SK-N-SH (cell line): ENCODE measurements at regions not wholly inside any gene's neighbourhood (a gene's known extent, or its start where the extent isn't known, plus 50 kb on each side); places are given as distances from the start of the nearest gene placed in this dataset.

Source experiments
- CTCF ChIA-PET: fragments of 300-600, 350-600 bp; formaldehyde crosslinking; extraction: SDS; loops from one replicate; lab custom pipeline; 2021; lab: Yijun Ruan, JAX
- POLR2A ChIA-PET: fragments of 350-600 bp; sonication (Branson Sonifier 250); formaldehyde crosslinking; extraction: SDS; loops from one replicate; lab custom pipeline; 2020; ENCODE audit warnings: antibody characterized with exemption, inconsistent platforms; lab: Yijun Ruan, JAX
- DNase-seq: peaks from one replicate; pipeline ENCODE4 v3.0.0; 2012
- H2AFZ ChIP-seq: fragments of 200-600 bp; sonication (generic); 2 replicates; pipeline ENCODE4 v1.8.1; 2016; ENCODE audit warnings: antibody characterized with exemption, mild to moderate bottlenecking, low read depth
- H3F3A ChIP-seq: fragments of 200-600 bp; sonication (generic); replicated peaks from 2 replicates; pipeline ENCODE3; 2016; ENCODE audit warnings: antibody characterized with exemption, mild to moderate bottlenecking; ENCODE audit not compliant: insufficient read depth
- H3K27ac ChIP-seq, 2 experiments: fragments of 200-500 bp in 1 of 2; fragments of 200-600 bp in 1 of 2; sonication (Bioruptor generic) in 1 of 2; sonication (generic), shearing (Covaris generic) in 1 of 2; 2 replicates each; pipeline versions ENCODE4 v1.5.1 to v1.6.1; 2014 to 2016; ENCODE audit warnings: low read depth in 2 of 2, inconsistent platforms in 1 of 2, low read length in 1 of 2, mild to moderate bottlenecking in 1 of 2, mixed read lengths in 1 of 2
- H3K27me3 ChIP-seq: fragments of 200-600 bp; sonication (generic), shearing (Covaris generic); 2 replicates; pipeline ENCODE4 v1.6.1; 2016; ENCODE audit warnings: mixed run types; ENCODE audit not compliant: insufficient read depth
- H3K36me3 ChIP-seq, 2 experiments: fragments of 200-500 bp in 1 of 2; fragments of 200-600 bp in 1 of 2; sonication (Bioruptor generic) in 1 of 2; sonication (generic) in 1 of 2; replicated peaks in 1 of 2; 2 replicates each; pipeline versions ENCODE3 to v1.5.1; 2014 to 2016; ENCODE audit warnings: low read length in 1 of 2, mild to moderate bottlenecking in 1 of 2; ENCODE audit not compliant: insufficient read depth in 2 of 2, control insufficient read depth in 1 of 2
- H3K4me1 ChIP-seq, 2 experiments: fragments of 200-500 bp in 1 of 2; fragments of 200-600 bp in 1 of 2; sonication (Bioruptor generic) in 1 of 2; sonication (generic), shearing (Covaris generic) in 1 of 2; 2 replicates each; pipeline versions ENCODE4 v1.5.1 to v1.6.1; 2014 to 2016; ENCODE audit warnings: low read depth in 1 of 2, low read length in 1 of 2, mixed run types in 1 of 2; ENCODE audit not compliant: insufficient read depth in 2 of 2, control insufficient read depth in 1 of 2
- H3K4me2 ChIP-seq: fragments of 200-600 bp; sonication (generic), shearing (Covaris generic); 2 replicates; pipeline ENCODE4 v1.6.1; 2017; ENCODE audit warnings: mixed run types
- H3K4me3 ChIP-seq, 2 experiments: fragments of 200-500 bp in 1 of 2; fragments of 200-600 bp in 1 of 2; sonication (Bioruptor generic) in 1 of 2; sonication (generic), shearing (Covaris generic) in 1 of 2; 2 replicates each; pipeline versions ENCODE4 v1.5.1 to v1.8.1; 2014 to 2016; ENCODE audit warnings: low read depth in 2 of 2, inconsistent platforms in 1 of 2, low read length in 1 of 2, mild to moderate bottlenecking in 1 of 2, mixed read lengths in 1 of 2, moderate library complexity in 1 of 2
- H3K79me2 ChIP-seq: fragments of 200-600 bp; sonication (generic); 2 replicates; pipeline ENCODE4 v1.8.1; 2017; ENCODE audit warnings: mild to moderate bottlenecking; ENCODE audit not compliant: insufficient read depth
- H3K9ac ChIP-seq: fragments of 200-600 bp; sonication (generic); 2 replicates; pipeline ENCODE4 v1.6.1; 2017; ENCODE audit warnings: mixed run types
- H3K9me2 ChIP-seq: fragments of 200-600 bp; sonication (generic); 2 replicates; pipeline ENCODE4 v1.6.1; 2017; ENCODE audit warnings: mixed run types
- H3K9me3 ChIP-seq: fragments of 200-600 bp; sonication (generic); 2 replicates; pipeline ENCODE4 v1.6.1; 2017; ENCODE audit warnings: mixed run types, mild to moderate bottlenecking, moderate library complexity
- H4K20me1 ChIP-seq: fragments of 200-600 bp; sonication (generic); 2 replicates; pipeline ENCODE4 v1.6.1; 2017; ENCODE audit warnings: mild to moderate bottlenecking, mixed run types; ENCODE audit not compliant: insufficient read depth
- CTCF ChIP-seq: fragments of 200-600 bp; sonication (generic); IDR thresholded peaks from 2 replicates; pipeline ENCODE4 v1.6.1; 2017; ENCODE audit warnings: antibody characterized with exemption, mild to moderate bottlenecking, moderate library complexity
- ELF1 ChIP-seq: IDR thresholded peaks from 2 replicates; pipeline ENCODE4 v1.4.0; 2012
- EP300 ChIP-seq, 2 experiments: IDR thresholded peaks; 2 replicates each; pipeline versions ENCODE4 v1.4.0 to v1.6.1; 2012; ENCODE audit warnings: borderline replicate concordance in 1 of 2, low read depth in 1 of 2, low read length in 1 of 2
- EZH2phosphoT487 ChIP-seq: fragments of 200-600 bp; sonication (generic); IDR thresholded peaks from 2 replicates; pipeline ENCODE4 v1.6.1; 2017; ENCODE audit warnings: low read depth, mixed run types, mild to moderate bottlenecking, antibody characterized with exemption, moderate library complexity, borderline replicate concordance
- GABPA ChIP-seq: IDR thresholded peaks from 2 replicates; pipeline ENCODE4 v1.4.0; 2012; ENCODE audit warnings: low read depth, mild to moderate bottlenecking
- MXI1 ChIP-seq: IDR thresholded peaks from 2 replicates; pipeline ENCODE4 v1.6.1; 2012; ENCODE audit warnings: mild to moderate bottlenecking, low read depth, low read length, improper control_type of control experiment
- NFIC ChIP-seq: IDR thresholded peaks from 2 replicates; pipeline ENCODE4 v1.4.0; 2012; ENCODE audit warnings: borderline replicate concordance
- REST ChIP-seq: IDR thresholded peaks from 2 replicates; pipeline ENCODE4 v1.6.1; 2012; ENCODE audit warnings: mild to moderate bottlenecking, low read depth, low read length, moderate library complexity
- RFX5 ChIP-seq: IDR thresholded peaks from 2 replicates; pipeline ENCODE4 v1.6.1; 2012; ENCODE audit warnings: mild to moderate bottlenecking, improper control_type of control experiment, low read length
- RXRA ChIP-seq: IDR thresholded peaks from 2 replicates; pipeline ENCODE4 v1.4.0; 2012; ENCODE audit warnings: low read depth, mild to moderate bottlenecking, borderline replicate concordance
- SIN3A ChIP-seq: IDR thresholded peaks from 2 replicates; pipeline ENCODE4 v1.6.1; 2012; ENCODE audit warnings: low read depth, mild to moderate bottlenecking, low read length, moderate library complexity, borderline replicate concordance
- SMC3 ChIP-seq: IDR thresholded peaks from 2 replicates; pipeline ENCODE4 v1.6.1; 2012; ENCODE audit warnings: low read depth, low read length, improper control_type of control experiment
- TAF1 ChIP-seq: IDR thresholded peaks from 2 replicates; pipeline ENCODE4 v1.6.1; 2012; ENCODE audit warnings: low read depth, mild to moderate bottlenecking, low read length, moderate library complexity, borderline replicate concordance
- TCF12 ChIP-seq: IDR thresholded peaks from 2 replicates; pipeline ENCODE4 v1.4.0; 2012
- YY1 ChIP-seq: IDR thresholded peaks from 2 replicates; pipeline ENCODE4 v1.4.0; 2012; ENCODE audit warnings: low read depth, mild to moderate bottlenecking
- WGBS: methylation state at CpG from one replicate; pipeline ENCODE4 v1.1.6; 2017; ENCODE audit warnings: low lambda C conversion rate; 5-methylcytosine and 5-hydroxymethylcytosine counted together
- TF ChIP-seq, protein P1 (sequence below): IDR thresholded peaks from 2 replicates; pipeline ENCODE4 v1.4.0; 2012; ENCODE audit warnings: low read depth, borderline replicate concordance
- TF ChIP-seq, protein P2 (sequence below): fragments of 150-350 bp; IDR thresholded peaks from 2 replicates; pipeline ENCODE4 v1.6.1; 2017; ENCODE audit warnings: antibody characterized with exemption, low read length, low read depth, borderline replicate concordance

- Histone ChIP-seq H3K36me3 (peaks cover 0 to 4% of the 10 kb centered on the region in 2 experiments), H2AFZ (no peak overlapping the region), H4K20me1 (no peaks in the 10 kb centered on the region), H3F3A (peaks cover 6% of the 10 kb centered on the region), H3K4me1 (0 out of 4 replicates have a peak, but pooled peaks cover 0 to 8% of the 10 kb centered on the region in 2 experiments), H3K79me2 (no peaks in the 10 kb centered on the region), H3K27me3 (no peaks in the 10 kb centered on the region), H3K27ac (no peak overlapping the region), H3K9ac (no peak overlapping the region), H3K9me3 (no peaks in the 10 kb centered on the region), H3K4me2 (no peak overlapping the region), H3K9me2 (no peaks in the 10 kb centered on the region), H3K4me3 (no peak overlapping the region)
- no peak for DNase-seq
- ChIA-PET CTCF (no interaction called here), POLR2A (no interaction called here)
- WGBS = 56% methylated on average over 4 of the region's 4 CpGs
- TF ChIP-seq EP300 (IDR thresholded peaks at IDR 0.05; ENCODE audit: borderline replicate concordance in 1 of 2, low read depth in 1 of 2, low read length in 1 of 2) (no peak), MXI1 (no peak), EZH2phosphoT487 (no peak), YY1 (no peak), RXRA (no peak), TCF12 (no peak), TAF1 (no peak), SIN3A (no peak)
These were observed 1081.6 kb upstream of the ACO1 start for GRCh38 chr9:31302620-31303418.

DNA sequence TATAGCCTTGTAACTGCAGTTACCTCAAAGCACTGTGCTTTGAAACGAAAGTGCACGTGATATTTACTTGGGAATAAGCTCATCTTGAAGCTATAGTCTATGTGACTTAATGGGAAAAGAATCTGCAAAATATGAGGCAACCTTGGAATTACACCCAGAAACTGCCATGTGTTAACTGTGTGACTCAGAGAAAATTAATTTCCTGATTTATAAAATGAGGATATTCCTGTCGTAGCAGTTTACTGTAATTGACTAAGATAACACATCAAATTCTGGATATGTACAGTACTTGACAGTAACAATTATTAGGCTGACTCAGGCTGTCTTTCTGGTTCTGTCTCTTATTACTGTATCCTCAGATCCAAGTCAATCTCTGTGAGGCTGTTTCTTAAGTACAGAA lies 1079.9 kb upstream of the ACO1 start:
- 7% methylated on average over 3 of the region's 3 CpGs for WGBS
- H3K9me3 ChIP-seq = no peaks in the 10 kb centered on the region
- H3K9ac ChIP-seq = peak overlapping the region; percentile 39; the same call in 1 of the 2 replicates
- H3K27me3 ChIP-seq = no peaks in the 10 kb centered on the region
- 0 out of 4 replicates have a peak, but pooled peaks cover 0 to 8% of the 10 kb centered on the region in 2 experiments for H3K4me1 ChIP-seq
- H4K20me1 ChIP-seq = no peaks in the 10 kb centered on the region
- no peak for DNase-seq
- peaks cover 6% of the 10 kb centered on the region for H3F3A ChIP-seq
- H3K9me2 ChIP-seq = no peaks in the 10 kb centered on the region
- H3K27ac ChIP-seq = peak overlapping the region; percentile 24 to 77; a peak in 3 of 4 replicates
- H2AFZ ChIP-seq = peak overlapping the region; percentile 70; the same call in 1 of the 2 replicates
- POLR2A ChIA-PET = no interaction called here
- H3K36me3 ChIP-seq = peaks cover 0 to 4% of the 10 kb centered on the region in 2 experiments
- no peak overlapping the region for H3K4me3 ChIP-seq
- peak overlapping the region; percentile 49; the same call in 1 of the 2 replicates for H3K4me2 ChIP-seq
- CTCF ChIA-PET = no interaction called here
- H3K79me2 ChIP-seq = no peaks in the 10 kb centered on the region
- TF ChIP-seq GABPA (no peak), ELF1 (no peak), EZH2phosphoT487 (no peak), RFX5 (no peak), YY1 (no peak), SMC3 (no peak), NFIC (peak; percentile 53), TCF12 (peak; percentile 78), REST (no peak), CTCF (no peak), MXI1 (no peak), TAF1 (no peak)
- TF ChIP-seq, protein P1, sequence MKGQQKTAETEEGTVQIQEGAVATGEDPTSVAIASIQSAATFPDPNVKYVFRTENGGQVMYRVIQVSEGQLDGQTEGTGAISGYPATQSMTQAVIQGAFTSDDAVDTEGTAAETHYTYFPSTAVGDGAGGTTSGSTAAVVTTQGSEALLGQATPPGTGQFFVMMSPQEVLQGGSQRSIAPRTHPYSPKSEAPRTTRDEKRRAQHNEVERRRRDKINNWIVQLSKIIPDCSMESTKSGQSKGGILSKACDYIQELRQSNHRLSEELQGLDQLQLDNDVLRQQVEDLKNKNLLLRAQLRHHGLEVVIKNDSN = no peak; the same call in 1 of the 2 replicates
- TF ChIP-seq, protein P2, sequence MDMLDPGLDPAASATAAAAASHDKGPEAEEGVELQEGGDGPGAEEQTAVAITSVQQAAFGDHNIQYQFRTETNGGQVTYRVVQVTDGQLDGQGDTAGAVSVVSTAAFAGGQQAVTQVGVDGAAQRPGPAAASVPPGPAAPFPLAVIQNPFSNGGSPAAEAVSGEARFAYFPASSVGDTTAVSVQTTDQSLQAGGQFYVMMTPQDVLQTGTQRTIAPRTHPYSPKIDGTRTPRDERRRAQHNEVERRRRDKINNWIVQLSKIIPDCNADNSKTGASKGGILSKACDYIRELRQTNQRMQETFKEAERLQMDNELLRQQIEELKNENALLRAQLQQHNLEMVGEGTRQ = no peak
